DND-41 (cell line): ENCODE measurements at regions not wholly inside any gene's neighbourhood (a gene's known extent, or its start where the extent isn't known, plus 50 kb on each side); places are given as distances from the start of the nearest gene placed in this dataset.

ENCODE experiments used
- ATAC-seq: fragments of 200-7000 bp; cut with Tn5 transposase; 3 replicates; pipeline ENCODE4 v1.9.1; 2021; ENCODE audit warnings: low read depth; ENCODE audit not compliant: insufficient read depth
- DNase-seq: peaks from one replicate; pipeline ENCODE4 v3.0.0-alpha.2; 2020
- H2AFZ ChIP-seq: 2 replicates; pipeline ENCODE4 v1.6.0; 2012; ENCODE audit warnings: low read depth, low read length
- H3K27ac ChIP-seq: 2 replicates; pipeline ENCODE4 v1.5.1; 2012; ENCODE audit warnings: low read length, inconsistent platforms
- H3K27me3 ChIP-seq: fragments of 200-600 bp; sonication (generic); 2 replicates; pipeline ENCODE4 v1.6.0; 2012; ENCODE audit warnings: low read length, mild to moderate bottlenecking, inconsistent platforms; ENCODE audit not compliant: insufficient read depth, poor library complexity
- H3K36me3 ChIP-seq: 2 replicates; pipeline ENCODE4 v1.5.1; 2012; ENCODE audit warnings: low read length, inconsistent platforms; ENCODE audit not compliant: insufficient read depth
- H3K4me1 ChIP-seq: 2 replicates; pipeline ENCODE4 v1.5.1; 2012; ENCODE audit warnings: mild to moderate bottlenecking, low read length; ENCODE audit not compliant: insufficient read depth
- H3K4me2 ChIP-seq: 2 replicates; pipeline ENCODE4 v1.6.0; 2012; ENCODE audit warnings: mild to moderate bottlenecking, moderate library complexity, low read length, inconsistent platforms; ENCODE audit not compliant: insufficient read depth
- H3K4me3 ChIP-seq, 2 experiments: fragments of 200-600 bp in 1 of 2; shearing (Covaris generic) in 1 of 2; 2 replicates each; pipeline ENCODE4 v1.5.1; 2012 to 2016; ENCODE audit warnings: inconsistent platforms in 2 of 2, low read length in 2 of 2, mild to moderate bottlenecking in 2 of 2, low read depth in 1 of 2, moderate library complexity in 1 of 2
- H3K79me2 ChIP-seq: 2 replicates; pipeline ENCODE4 v1.6.0; 2012; ENCODE audit warnings: low read length, inconsistent platforms; ENCODE audit not compliant: insufficient read depth
- H3K9ac ChIP-seq: 2 replicates; pipeline ENCODE4 v1.6.0; 2012; ENCODE audit warnings: low read depth, mild to moderate bottlenecking, inconsistent platforms, low read length, moderate library complexity
- H3K9me3 ChIP-seq: 2 replicates; pipeline ENCODE4 v1.5.1; 2012; ENCODE audit warnings: low read length, moderate library complexity, mild to moderate bottlenecking, inconsistent platforms; ENCODE audit not compliant: insufficient read depth, severe bottlenecking
- H4K20me1 ChIP-seq: 2 replicates; pipeline ENCODE4 v1.6.0; 2012; ENCODE audit warnings: low read length; ENCODE audit not compliant: insufficient read depth
- EZH2 ChIP-seq: IDR thresholded peaks from 3 replicates; pipeline ENCODE4 v1.6.1; 2012; ENCODE audit warnings: borderline replicate concordance, low read depth, mild to moderate bottlenecking, moderate library complexity, low read length, inconsistent platforms; ENCODE audit not compliant: severe bottlenecking
- TF ChIP-seq, protein P1 (sequence below): IDR thresholded peaks from 2 replicates; pipeline ENCODE4 v1.5.1; 2012; ENCODE audit warnings: borderline replicate concordance, low read length, moderate library complexity, mild to moderate bottlenecking; ENCODE audit not compliant: poor library complexity, severe bottlenecking; ENCODE audit errors: extremely low read depth

- TF ChIP-seq EZH2, result no peak
- TF ChIP-seq, protein P1, sequence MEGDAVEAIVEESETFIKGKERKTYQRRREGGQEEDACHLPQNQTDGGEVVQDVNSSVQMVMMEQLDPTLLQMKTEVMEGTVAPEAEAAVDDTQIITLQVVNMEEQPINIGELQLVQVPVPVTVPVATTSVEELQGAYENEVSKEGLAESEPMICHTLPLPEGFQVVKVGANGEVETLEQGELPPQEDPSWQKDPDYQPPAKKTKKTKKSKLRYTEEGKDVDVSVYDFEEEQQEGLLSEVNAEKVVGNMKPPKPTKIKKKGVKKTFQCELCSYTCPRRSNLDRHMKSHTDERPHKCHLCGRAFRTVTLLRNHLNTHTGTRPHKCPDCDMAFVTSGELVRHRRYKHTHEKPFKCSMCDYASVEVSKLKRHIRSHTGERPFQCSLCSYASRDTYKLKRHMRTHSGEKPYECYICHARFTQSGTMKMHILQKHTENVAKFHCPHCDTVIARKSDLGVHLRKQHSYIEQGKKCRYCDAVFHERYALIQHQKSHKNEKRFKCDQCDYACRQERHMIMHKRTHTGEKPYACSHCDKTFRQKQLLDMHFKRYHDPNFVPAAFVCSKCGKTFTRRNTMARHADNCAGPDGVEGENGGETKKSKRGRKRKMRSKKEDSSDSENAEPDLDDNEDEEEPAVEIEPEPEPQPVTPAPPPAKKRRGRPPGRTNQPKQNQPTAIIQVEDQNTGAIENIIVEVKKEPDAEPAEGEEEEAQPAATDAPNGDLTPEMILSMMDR, result no peak
- Histone ChIP-seq H3K36me3 (no peaks in the 10 kb centered on the region), H3K9ac (no peak overlapping the region), H3K4me3 (no peak overlapping the region), H3K79me2 (no peaks in the 10 kb centered on the region), H3K27ac (no peak overlapping the region), H3K4me1 (no peaks in the 10 kb centered on the region), H4K20me1 (no peaks in the 10 kb centered on the region), H2AFZ (no peak overlapping the region), H3K27me3 (peaks cover 8% of the 10 kb centered on the region), H3K4me2 (no peak overlapping the region), H3K9me3 (no peaks in the 10 kb centered on the region)
- DNase-seq (no peak), ATAC-seq (no peak)
Observed at GRCh38 chr2:2692599-2693389, 361.7 kb upstream of the MYT1L start.

DNA sequence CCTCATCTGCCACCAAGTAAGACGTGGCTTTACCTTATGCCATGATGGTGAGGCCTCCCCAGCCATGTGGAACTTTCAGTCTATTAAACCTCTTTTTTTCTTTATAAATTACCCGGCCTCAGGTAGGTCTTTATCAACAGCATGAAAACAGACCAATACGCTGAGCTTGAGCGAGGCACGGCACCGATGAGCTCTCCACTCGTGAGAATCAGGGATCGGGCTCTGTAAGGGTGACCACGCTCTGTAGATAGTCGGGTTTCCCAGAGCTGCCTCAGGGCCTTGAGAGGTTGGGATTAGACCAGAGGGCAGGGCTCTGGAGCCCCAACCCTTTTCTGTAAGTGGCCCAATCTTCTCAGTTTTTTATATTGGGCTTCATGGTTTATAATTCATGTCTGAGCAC, 360.3 kb upstream of the MYT1L start:
- Histone ChIP-seq H3K79me2 (no peaks in the 10 kb centered on the region), H3K9me3 (no peaks in the 10 kb centered on the region), H3K4me2 (no peak overlapping the region), H3K36me3 (no peaks in the 10 kb centered on the region), H3K4me3 (no peak overlapping the region), H2AFZ (no peak overlapping the region), H3K27me3 (peaks cover 6% of the 10 kb centered on the region), H4K20me1 (no peaks in the 10 kb centered on the region), H3K9ac (no peak overlapping the region), H3K27ac (no peak overlapping the region), H3K4me1 (peaks cover 2% of the 10 kb centered on the region; the same call in 1 of the 2 replicates)
- ATAC-seq, result no peak
- TF ChIP-seq, protein P1, result no peak
- TF ChIP-seq EZH2, result no peak
- no peak for DNase-seq

- TF ChIP-seq, protein P1, result no peak
- TF ChIP-seq EZH2, result no peak
- no peak for ATAC-seq
Observed at GRCh38 chr2:2690985-2691384, 359.9 kb upstream of the MYT1L start.

More at GRCh38 chr2:2690985-2691384, 359.9 kb upstream of the MYT1L start:
- H3K4me2 ChIP-seq, result no peak overlapping the region
- H3K36me3 ChIP-seq, result no peaks in the 10 kb centered on the region
- no peaks in the 10 kb centered on the region for H3K9me3 ChIP-seq
- H3K79me2 ChIP-seq, result no peaks in the 10 kb centered on the region
- H4K20me1 ChIP-seq, result no peaks in the 10 kb centered on the region
- no peak overlapping the region for H2AFZ ChIP-seq
- peaks cover 6% of the 10 kb centered on the region; the same call in 1 of the 2 replicates for H3K4me1 ChIP-seq
- peaks cover 2% of the 10 kb centered on the region for H3K27me3 ChIP-seq
- H3K9ac ChIP-seq, result no peak overlapping the region
- no peak for DNase-seq
- no peak overlapping the region for H3K27ac ChIP-seq
- H3K4me3 ChIP-seq, result no peak overlapping the region
